Mesodermal cell (in vitro differentiated cells): ENCODE measurements at regions not wholly inside any gene's neighbourhood (a gene's known extent, or its start where the extent isn't known, plus 50 kb on each side); places are given as distances from the start of the nearest gene placed in this dataset.

ENCODE experiments used
- H3K27ac ChIP-seq: 2 replicates; pipeline ENCODE4 v1.7.0; 2013; ENCODE audit warnings: mild to moderate bottlenecking, low read depth, low read length, moderate library complexity; ENCODE audit not compliant: severe bottlenecking
- H3K36me3 ChIP-seq: 2 replicates; pipeline ENCODE4 v1.7.1; 2013; ENCODE audit warnings: mild to moderate bottlenecking, low read length, moderate library complexity; ENCODE audit not compliant: control insufficient read depth, insufficient read depth
- H3K4me1 ChIP-seq: one replicate; pipeline ENCODE4 v1.7.1; 2013; ENCODE audit warnings: mild to moderate bottlenecking, low read length; ENCODE audit not compliant: insufficient read depth, control insufficient read depth, poor library complexity, severe bottlenecking
- H3K4me3 ChIP-seq: 2 replicates; pipeline ENCODE4 v1.7.0; 2013; ENCODE audit warnings: low read length, control low read depth, mild to moderate bottlenecking; ENCODE audit not compliant: insufficient read depth, poor library complexity, severe bottlenecking; ENCODE audit errors: extremely low read depth
- H3K9me3 ChIP-seq: 2 replicates; pipeline ENCODE4 v1.7.1; 2013; ENCODE audit warnings: mild to moderate bottlenecking, low read length, moderate library complexity; ENCODE audit not compliant: control insufficient read depth
- WGBS, 2 experiments: methylation state at CpG; one replicate each; pipeline ENCODE4 v1.1.5; 2013; ENCODE audit warnings: missing lambda C conversion rate in 2 of 2; ENCODE audit not compliant: insufficient coverage in 2 of 2; 5-methylcytosine and 5-hydroxymethylcytosine counted together

DNA sequence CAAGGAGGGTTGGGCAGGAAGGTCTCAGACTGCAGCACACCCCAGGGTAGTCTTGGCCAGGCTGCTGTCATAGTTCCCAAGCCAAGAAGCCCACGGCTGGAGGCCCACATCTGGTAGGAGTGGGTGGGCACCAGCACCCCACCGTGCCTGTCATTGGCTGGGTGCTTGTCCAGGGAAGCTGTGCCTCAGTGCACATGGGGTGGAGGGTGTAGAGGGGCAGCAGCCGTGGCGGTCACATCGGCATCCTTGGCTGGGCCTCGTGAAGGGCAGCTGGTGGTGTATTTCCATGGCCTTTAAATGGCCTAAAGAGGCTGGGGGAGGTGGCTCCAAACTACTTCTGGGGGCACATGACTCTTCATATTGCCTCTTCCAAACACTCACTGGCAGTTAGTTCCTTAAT is 119.6 kb upstream of the USP24 start:
- Histone ChIP-seq H3K27ac (no peak overlapping the region), H3K4me1 (peaks cover 5% of the 10 kb centered on the region), H3K9me3 (peaks cover 2% of the 10 kb centered on the region), H3K4me3 (no peak overlapping the region), H3K36me3 (no peaks in the 10 kb centered on the region)
- 87 to 92% methylated on average over 6 of the region's 6 CpGs for WGBS, 2 experiments

DNA sequence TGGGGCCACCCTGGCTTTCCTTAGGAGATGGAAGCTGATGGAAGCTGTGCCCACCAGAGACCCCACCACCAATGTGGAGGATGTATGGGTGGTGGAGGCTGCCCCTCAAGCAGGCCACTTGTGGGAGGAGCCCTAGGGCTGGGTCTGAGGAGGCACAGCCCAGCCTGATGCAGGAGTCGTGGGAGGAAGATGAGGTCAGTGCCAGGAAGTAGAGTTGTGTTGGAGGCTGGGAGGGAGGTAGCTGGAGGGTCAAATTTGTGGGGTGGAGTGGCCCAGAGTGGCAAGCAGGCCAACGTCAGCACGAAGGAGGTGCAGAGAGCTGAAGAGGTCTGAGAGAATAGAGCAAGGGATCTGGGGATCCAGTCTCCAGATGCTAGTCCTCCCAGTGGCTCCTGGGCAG is 119.0 kb upstream of the USP24 start:
- 84 to 94% methylated on average over 2 to 3 of the region's 3 CpGs for WGBS, 2 experiments
- Histone ChIP-seq H3K36me3 (no peaks in the 10 kb centered on the region), H3K4me3 (no peak overlapping the region), H3K27ac (no peak overlapping the region), H3K4me1 (peaks cover 5% of the 10 kb centered on the region), H3K9me3 (no peaks in the 10 kb centered on the region)

DNA sequence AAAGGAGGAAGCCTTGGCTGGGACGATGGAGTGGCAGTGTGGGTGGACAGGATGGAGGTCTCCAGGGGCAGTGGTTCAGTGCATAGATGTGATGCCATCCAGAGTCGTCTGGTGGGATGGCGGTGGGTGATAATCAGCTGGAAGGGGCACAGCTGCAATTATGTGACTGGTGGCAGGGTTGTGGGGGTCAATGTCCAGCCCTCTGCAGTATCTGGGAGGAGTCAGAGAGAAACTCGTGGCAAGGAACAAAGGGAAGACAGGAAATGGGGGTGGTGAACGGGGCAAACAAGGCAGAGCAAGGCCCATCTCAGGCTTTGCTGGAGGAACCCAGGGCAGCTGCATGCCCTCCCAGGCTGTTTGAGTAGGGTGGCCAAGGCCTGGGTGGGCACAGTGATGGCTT is 118.3 kb upstream of the USP24 start:
- H3K4me3 ChIP-seq, result no peak overlapping the region
- no peak overlapping the region for H3K27ac ChIP-seq
- H3K9me3 ChIP-seq, result no peaks in the 10 kb centered on the region
- 75 to 89% methylated on average over 1 to 5 of the region's 5 CpGs for WGBS, 2 experiments
- peaks cover 5% of the 10 kb centered on the region for H3K4me1 ChIP-seq
- H3K36me3 ChIP-seq, result no peaks in the 10 kb centered on the region

DNA sequence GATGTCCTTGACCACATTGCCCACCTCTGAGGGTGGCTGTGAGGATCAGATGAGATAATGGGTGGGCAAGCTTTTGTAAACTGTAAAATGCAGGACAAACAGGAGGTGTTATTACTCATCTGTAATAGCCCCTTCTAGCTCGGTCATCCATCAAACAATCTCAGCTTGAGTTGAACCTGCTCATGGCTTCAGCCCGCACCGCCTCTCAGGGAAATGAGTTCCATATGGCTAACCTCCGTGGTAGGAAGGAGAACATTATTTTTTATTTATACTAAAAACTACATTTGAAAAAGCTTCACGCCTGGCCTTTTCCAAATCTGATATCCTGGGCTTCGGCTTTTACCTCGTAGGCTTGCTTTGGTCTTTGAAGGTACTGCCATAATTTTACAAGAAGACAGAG is 116.2 kb upstream of the USP24 start:
- H3K4me1 ChIP-seq, result peaks cover 5% of the 10 kb centered on the region
- no peak overlapping the region for H3K4me3 ChIP-seq
- H3K36me3 ChIP-seq, result no peaks in the 10 kb centered on the region
- no peak overlapping the region for H3K27ac ChIP-seq
- 92 to 100% methylated on average over 2 to 3 of the region's 7 CpGs for WGBS, 2 experiments
- no peaks in the 10 kb centered on the region for H3K9me3 ChIP-seq

DNA sequence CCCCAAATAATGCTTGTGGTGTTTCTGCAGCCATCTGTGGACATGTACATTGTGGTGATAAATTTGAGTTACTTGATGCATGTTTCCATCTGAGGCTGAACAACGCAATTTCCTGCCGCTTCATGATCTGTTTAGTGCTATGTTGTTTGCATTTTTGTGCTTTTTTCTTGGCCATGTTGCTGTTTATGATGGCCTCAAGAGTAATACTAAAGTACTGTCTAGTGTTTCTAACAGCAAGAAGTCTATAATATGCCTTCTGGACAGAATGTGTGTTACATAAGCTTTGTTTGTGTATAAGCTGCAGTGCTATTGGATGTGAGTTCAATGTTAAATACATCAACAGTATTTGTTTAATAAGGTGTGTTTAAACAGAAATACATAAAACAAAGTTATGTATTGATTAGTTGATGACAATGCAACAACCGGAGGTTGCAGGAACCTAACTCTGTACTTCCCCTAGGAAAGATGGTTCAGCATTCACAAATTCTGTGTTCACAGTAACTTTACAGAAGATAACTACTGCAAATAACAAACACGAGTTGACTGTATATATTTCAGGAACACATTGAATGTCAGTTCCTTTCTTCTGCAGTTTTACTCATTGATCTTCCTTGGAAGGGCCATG is 114.8 kb upstream of the USP24 start:
- Histone ChIP-seq H3K4me3 (no peak overlapping the region), H3K9me3 (no peaks in the 10 kb centered on the region), H3K4me1 (peaks cover 5% of the 10 kb centered on the region), H3K27ac (no peak overlapping the region), H3K36me3 (no peaks in the 10 kb centered on the region)
- whole genome bisulfite sequencing, 2 experiments, result 89 to 94% methylated on average over 3 of the region's 4 CpGs

DNA sequence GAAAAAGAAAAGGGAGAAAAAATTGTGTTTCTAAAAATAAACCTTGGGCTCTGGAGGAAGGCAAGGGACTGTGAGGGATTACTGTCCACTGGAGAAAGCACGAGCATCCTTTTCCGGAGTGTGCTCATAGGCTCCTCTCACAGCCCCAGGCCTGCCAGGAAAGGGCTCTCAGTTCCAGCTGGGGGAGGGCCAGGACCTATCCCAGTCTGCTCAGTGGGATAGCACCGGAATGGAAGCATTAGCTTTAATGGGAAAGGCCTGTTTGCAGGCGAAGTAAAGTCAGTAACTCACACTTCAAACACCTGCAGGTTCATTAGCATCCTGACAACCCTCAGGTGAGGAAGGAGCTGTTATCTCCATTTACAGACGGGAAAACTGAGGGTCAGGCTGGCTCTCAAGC is 113.9 kb upstream of the USP24 start:
- Histone ChIP-seq H3K4me3 (no peak overlapping the region), H3K36me3 (no peaks in the 10 kb centered on the region), H3K27ac (no peak overlapping the region), H3K4me1 (peaks cover under 1% of the 10 kb centered on the region), H3K9me3 (no peaks in the 10 kb centered on the region)
- WGBS, 2 experiments, result 77 to 84% methylated on average over 2 to 4 of the region's 5 CpGs

DNA sequence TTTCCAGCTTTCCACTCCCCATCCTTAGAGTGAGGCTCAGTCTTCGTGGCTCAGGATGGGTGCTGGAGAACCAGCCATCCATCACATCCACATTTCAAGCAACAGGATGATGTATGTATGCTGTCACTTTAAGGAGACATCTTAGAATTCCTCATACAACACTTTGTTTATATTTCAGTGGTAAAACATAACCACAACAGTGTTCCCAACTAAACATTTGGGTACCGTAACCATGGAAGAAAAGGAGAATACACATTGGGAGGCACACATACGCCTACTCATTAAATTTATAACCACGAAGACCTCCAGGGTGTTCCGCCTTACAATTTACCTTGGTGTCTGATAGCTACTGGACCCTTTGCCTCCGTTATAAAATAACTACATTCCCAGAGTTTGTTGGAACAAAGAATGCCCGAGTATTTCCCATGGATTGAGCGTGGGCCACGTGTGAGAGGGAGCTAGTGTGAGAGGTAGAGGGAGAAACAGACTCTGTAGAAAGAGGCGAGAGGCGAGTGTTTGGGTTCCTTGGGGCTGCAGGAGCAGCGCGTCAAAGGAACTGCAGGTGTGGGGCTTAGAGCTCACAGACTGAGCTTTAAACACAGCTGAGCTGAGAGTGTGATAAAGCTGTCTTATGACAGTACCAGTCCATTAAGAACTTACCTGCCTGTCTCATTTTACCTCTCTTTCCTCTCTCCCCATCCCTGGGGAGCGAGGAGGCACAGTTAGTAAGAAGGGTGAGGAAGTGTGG is 111.5 kb upstream of the USP24 start:
- 87 to 91% methylated on average over 8 to 11 of the region's 14 CpGs for WGBS, 2 experiments
- H3K4me1 ChIP-seq, result no peaks in the 10 kb centered on the region

DNA sequence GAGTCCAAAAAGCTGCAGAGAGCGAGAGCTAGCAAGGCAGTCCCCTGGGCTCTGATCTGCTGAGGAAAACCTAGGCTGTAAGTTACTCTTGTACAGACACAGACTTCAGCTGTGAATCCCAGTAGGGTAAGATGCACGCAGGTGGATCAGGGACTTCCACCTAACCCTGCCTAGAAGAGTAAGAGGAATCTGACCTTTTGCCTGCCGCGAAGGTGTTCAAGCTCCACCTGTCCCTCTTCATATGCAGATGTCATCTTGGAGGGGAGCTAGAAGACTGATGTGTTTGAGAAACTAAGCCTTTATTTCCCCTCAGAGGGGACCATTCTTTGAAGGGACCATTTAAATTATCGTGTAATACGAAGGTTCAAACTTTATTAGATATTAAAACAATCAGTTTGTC is 108.6 kb upstream of the USP24 start:
- 58 to 88% methylated on average over 2 to 3 of the region's 6 CpGs for WGBS, 2 experiments
- H3K36me3 ChIP-seq, result no peaks in the 10 kb centered on the region
- H3K27ac ChIP-seq, result no peak overlapping the region
- H3K9me3 ChIP-seq, result no peaks in the 10 kb centered on the region
- no peaks in the 10 kb centered on the region for H3K4me1 ChIP-seq
- no peak overlapping the region for H3K4me3 ChIP-seq

More for the DNA sequence above, 111.5 kb upstream of the USP24 start:
- H3K36me3 ChIP-seq, result no peaks in the 10 kb centered on the region
- H3K27ac ChIP-seq, result no peak overlapping the region
- no peaks in the 10 kb centered on the region for H3K9me3 ChIP-seq
- H3K4me3 ChIP-seq, result no peak overlapping the region

DNA sequence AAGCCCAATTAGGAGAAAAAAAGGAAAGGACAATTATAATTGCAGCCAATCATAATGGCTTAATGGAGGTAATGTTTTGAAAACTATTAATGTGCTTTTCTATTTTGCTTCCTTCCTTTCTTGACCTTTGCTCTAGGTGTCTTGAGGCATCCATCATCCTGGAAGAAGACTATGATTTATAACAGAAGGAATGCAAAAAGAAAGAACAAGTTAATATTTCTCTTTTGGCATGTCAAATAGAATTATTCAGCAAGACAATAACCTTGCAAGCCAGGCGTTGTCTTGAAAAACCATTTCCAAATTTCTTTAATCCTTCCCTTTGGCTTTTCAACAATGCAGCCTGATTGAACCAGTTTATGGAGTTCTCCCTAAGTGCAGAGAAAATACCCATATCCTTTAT is 107.7 kb upstream of the USP24 start:
- Histone ChIP-seq H3K4me3 (no peak overlapping the region), H3K27ac (no peak overlapping the region), H3K4me1 (no peaks in the 10 kb centered on the region), H3K36me3 (no peaks in the 10 kb centered on the region), H3K9me3 (no peaks in the 10 kb centered on the region)
- 82 to 100% methylated on average over 1 of the region's 1 CpG for WGBS, 2 experiments

DNA sequence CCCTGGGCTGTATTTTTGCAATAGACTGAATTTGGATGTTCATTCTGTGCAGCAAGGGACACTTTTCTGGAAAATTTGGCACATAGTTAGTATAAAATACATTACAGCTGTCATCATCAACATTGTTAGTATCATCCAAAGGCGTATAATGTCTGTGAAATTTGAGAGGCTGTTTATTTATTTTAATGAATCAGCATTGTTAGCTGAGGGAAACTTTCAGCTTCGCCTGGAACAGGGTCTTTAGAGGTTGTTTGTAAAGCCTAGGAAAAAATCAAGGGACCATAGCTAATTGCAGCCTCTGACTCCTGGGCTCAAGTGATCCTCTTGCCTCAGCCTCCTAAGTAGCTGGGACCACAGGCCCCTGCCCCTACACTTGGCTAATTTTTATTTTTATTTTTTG is 106.8 kb upstream of the USP24 start:
- no peaks in the 10 kb centered on the region for H3K4me1 ChIP-seq
- no peaks in the 10 kb centered on the region for H3K9me3 ChIP-seq
- no peak overlapping the region for H3K4me3 ChIP-seq
- H3K27ac ChIP-seq, result no peak overlapping the region
- WGBS, 2 experiments, result 78 to 89% methylated on average over 1 of the region's 2 CpGs
- H3K36me3 ChIP-seq, result no peaks in the 10 kb centered on the region

DNA sequence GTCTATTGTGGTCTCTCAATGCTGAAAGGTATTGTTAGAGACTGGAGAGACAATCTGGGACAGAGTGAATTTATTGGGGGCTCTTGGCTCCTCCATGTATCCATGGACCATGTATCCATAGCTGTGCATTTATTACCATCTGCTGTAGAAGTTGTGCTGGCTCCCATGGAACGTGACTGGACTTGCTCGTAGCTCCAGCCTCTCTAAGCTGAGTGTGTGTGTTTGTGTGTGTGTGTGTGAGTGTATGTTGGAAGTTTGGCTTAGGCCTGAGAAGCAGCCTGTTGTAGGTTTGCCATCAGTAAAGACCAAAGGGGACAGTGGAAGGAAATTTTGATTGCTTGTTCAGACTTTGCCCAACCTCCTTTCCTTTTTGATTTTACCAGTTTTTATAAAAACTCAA is 105.7 kb upstream of the USP24 start:
- H3K4me3 ChIP-seq, result no peak overlapping the region
- 90 to 100% methylated on average over 1 to 2 of the region's 2 CpGs for WGBS, 2 experiments
- no peak overlapping the region for H3K27ac ChIP-seq
- no peaks in the 10 kb centered on the region for H3K9me3 ChIP-seq
- H3K4me1 ChIP-seq, result no peaks in the 10 kb centered on the region
- H3K36me3 ChIP-seq, result no peaks in the 10 kb centered on the region
